Fibroblast of lung (primary cell): ENCODE measurements at regions not wholly inside any gene's neighbourhood (a gene's known extent, or its start where the extent isn't known, plus 50 kb on each side); places are given as distances from the start of the nearest gene placed in this dataset.
A peak's percentile ranks its signal among the peaks of the same experiment; 100 is the strongest.

Source experiments
- DNase-seq, 2 donors: peaks; one replicate each; pipeline versions ENCODE4 v3.0.0 to v3.0.0-alpha.2; 2010; ENCODE audit warnings: low read depth in 2 of 2
- H2AFZ ChIP-seq: 2 replicates; pipeline ENCODE4 v1.5.1; 2012; ENCODE audit warnings: low read length, control low read depth, inconsistent platforms
- H3K27ac ChIP-seq: 2 replicates; pipeline ENCODE4 v1.5.1; 2011; ENCODE audit warnings: low read length, control low read depth; ENCODE audit not compliant: insufficient read depth
- H3K27me3 ChIP-seq: 2 replicates; pipeline ENCODE4 v1.5.1; 2011; ENCODE audit warnings: mild to moderate bottlenecking, low read length; ENCODE audit not compliant: control insufficient read depth, insufficient read depth
- H3K36me3 ChIP-seq: 2 replicates; pipeline ENCODE4 v1.5.1; 2011; ENCODE audit warnings: low read length; ENCODE audit not compliant: control insufficient read depth, insufficient read depth
- H3K4me1 ChIP-seq: 2 replicates; pipeline ENCODE4 v1.5.1; 2011; ENCODE audit warnings: low read length; ENCODE audit not compliant: control insufficient read depth, insufficient read depth; ENCODE audit errors: extremely low read depth
- H3K4me2 ChIP-seq: 2 replicates; pipeline ENCODE4 v1.5.1; 2011; ENCODE audit warnings: low read length, control low read depth; ENCODE audit not compliant: insufficient read depth; ENCODE audit errors: extremely low read depth
- H3K4me3 ChIP-seq, 4 experiments: fragments of 200-600 bp in 1 of 4; sonication (generic) in 1 of 4; replicated peaks in 1 of 4; 2 replicates each; pipeline ENCODE4 v1.5.1; 2011 to 2016; ENCODE audit warnings: low read length in 4 of 4, low read depth in 3 of 4, mild to moderate bottlenecking in 3 of 4, control low read depth in 2 of 4, inconsistent platforms in 1 of 4, mixed read lengths in 1 of 4; ENCODE audit not compliant: insufficient read depth in 1 of 4; ENCODE audit errors: control extremely low read depth in 1 of 4
- H3K79me2 ChIP-seq: 2 replicates; pipeline ENCODE4 v1.5.1; 2012; ENCODE audit warnings: mild to moderate bottlenecking, low read length, inconsistent platforms; ENCODE audit not compliant: control insufficient read depth, insufficient read depth
- H3K9ac ChIP-seq: 2 replicates; pipeline ENCODE4 v1.5.1; 2011; ENCODE audit warnings: mild to moderate bottlenecking, low read length, control low read depth; ENCODE audit not compliant: insufficient read depth
- H3K9me3 ChIP-seq: 2 replicates; pipeline ENCODE4 v1.5.1; 2012; ENCODE audit warnings: low read depth, low read length; ENCODE audit not compliant: control insufficient read depth, insufficient read depth
- H4K20me1 ChIP-seq: 2 replicates; pipeline ENCODE4 v1.5.1; 2011; ENCODE audit warnings: low read length; ENCODE audit not compliant: control insufficient read depth, insufficient read depth; ENCODE audit errors: extremely low read depth
- EZH2 ChIP-seq: IDR thresholded peaks from 2 replicates; pipeline ENCODE4 v1.5.1; 2012; ENCODE audit warnings: low read length, control low read depth, mild to moderate bottlenecking; ENCODE audit errors: missing control alignments
- TF ChIP-seq, protein P1 (sequence below), 2 donors: IDR thresholded peaks in 1 of 2; conservative IDR thresholded peaks in 1 of 2; 1 replicate in 1 of 2; 2 replicates in 1 of 2; pipeline ENCODE4 v1.5.1; 2011 to 2012; ENCODE audit warnings: low read length in 2 of 2, control low read depth in 1 of 2, inconsistent platforms in 1 of 2, low read depth in 1 of 2, mild to moderate bottlenecking in 1 of 2

DNA sequence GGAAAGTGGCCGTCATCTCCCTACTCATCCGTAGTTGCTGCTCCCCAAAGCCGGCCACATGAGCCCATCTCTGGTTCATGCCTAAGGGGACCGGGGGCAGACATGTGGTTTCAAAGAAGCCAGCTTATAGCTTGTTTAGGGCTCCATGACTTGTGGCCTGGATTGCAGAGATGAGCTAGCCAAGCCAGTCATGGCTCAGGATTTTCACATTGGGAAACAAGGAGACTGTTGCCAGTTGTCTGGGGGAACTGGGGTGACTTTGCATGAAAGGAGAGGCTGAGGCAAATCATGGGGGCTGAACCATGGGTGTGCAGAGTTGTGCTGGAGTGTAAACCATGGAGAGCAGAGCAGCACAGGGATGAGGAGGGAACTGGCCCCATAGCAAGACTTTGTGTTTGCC lies 183.0 kb upstream of the APCDD1 start:
- no peak overlapping the region for H3K4me2 ChIP-seq
- peak in 1 of 2 donors; percentile 28 for DNase-seq
- no peaks in the 10 kb centered on the region for H3K27me3 ChIP-seq
- no peak overlapping the region for H3K4me3 ChIP-seq
- no peak for TF ChIP-seq EZH2
- TF ChIP-seq, protein P1, sequence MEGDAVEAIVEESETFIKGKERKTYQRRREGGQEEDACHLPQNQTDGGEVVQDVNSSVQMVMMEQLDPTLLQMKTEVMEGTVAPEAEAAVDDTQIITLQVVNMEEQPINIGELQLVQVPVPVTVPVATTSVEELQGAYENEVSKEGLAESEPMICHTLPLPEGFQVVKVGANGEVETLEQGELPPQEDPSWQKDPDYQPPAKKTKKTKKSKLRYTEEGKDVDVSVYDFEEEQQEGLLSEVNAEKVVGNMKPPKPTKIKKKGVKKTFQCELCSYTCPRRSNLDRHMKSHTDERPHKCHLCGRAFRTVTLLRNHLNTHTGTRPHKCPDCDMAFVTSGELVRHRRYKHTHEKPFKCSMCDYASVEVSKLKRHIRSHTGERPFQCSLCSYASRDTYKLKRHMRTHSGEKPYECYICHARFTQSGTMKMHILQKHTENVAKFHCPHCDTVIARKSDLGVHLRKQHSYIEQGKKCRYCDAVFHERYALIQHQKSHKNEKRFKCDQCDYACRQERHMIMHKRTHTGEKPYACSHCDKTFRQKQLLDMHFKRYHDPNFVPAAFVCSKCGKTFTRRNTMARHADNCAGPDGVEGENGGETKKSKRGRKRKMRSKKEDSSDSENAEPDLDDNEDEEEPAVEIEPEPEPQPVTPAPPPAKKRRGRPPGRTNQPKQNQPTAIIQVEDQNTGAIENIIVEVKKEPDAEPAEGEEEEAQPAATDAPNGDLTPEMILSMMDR (conservative IDR thresholded peaks at IDR 0.05 in 1 of 2, IDR thresholded peaks at IDR 0.05 in 1 of 2; ENCODE audit: low read depth in 1 of 2, low read length in 2 of 2): no peak
- no peaks in the 10 kb centered on the region for H3K9me3 ChIP-seq
- H3K9ac ChIP-seq: no peak overlapping the region
- no peak overlapping the region for H3K27ac ChIP-seq
- no peak overlapping the region for H2AFZ ChIP-seq
- H3K79me2 ChIP-seq: no peaks in the 10 kb centered on the region
- H3K4me1 ChIP-seq: no peaks in the 10 kb centered on the region
- no peaks in the 10 kb centered on the region for H3K36me3 ChIP-seq
- no peaks in the 10 kb centered on the region for H4K20me1 ChIP-seq

DNA sequence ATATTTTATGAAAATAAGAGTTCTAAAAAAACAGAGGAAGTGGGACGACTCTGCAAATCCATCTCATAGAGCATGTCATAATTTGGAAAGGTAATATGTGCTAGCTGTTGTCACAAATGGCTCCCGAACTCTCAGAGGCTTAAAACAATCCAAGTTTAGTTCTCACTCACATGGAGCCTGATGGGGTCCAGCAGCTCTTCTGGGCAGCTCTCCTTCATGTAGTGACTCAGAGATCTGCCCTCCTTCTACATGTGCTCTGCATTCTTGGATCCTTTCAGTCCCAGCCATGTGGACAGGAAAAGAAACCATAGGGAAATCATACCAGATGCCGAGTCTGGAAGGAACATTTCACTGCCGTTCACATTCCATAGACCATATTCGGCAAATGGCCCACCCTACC lies 180.1 kb upstream of the APCDD1 start:
- TF ChIP-seq, protein P1 (conservative IDR thresholded peaks at IDR 0.05 in 1 of 2, IDR thresholded peaks at IDR 0.05 in 1 of 2; ENCODE audit: low read depth in 1 of 2, low read length in 2 of 2): no peak
- TF ChIP-seq EZH2: no peak
- H3K79me2 ChIP-seq: no peaks in the 10 kb centered on the region
- H3K36me3 ChIP-seq: no peaks in the 10 kb centered on the region
- no peak overlapping the region for H3K27ac ChIP-seq
- peak in 1 of 2 donors; percentile 22 for DNase-seq
- H3K4me2 ChIP-seq: no peak overlapping the region
- no peaks in the 10 kb centered on the region for H4K20me1 ChIP-seq
- H3K4me1 ChIP-seq: no peaks in the 10 kb centered on the region
- H3K27me3 ChIP-seq: no peaks in the 10 kb centered on the region
- H2AFZ ChIP-seq: no peak overlapping the region
- no peak overlapping the region for H3K4me3 ChIP-seq
- no peak overlapping the region for H3K9ac ChIP-seq
- H3K9me3 ChIP-seq: no peaks in the 10 kb centered on the region

DNA sequence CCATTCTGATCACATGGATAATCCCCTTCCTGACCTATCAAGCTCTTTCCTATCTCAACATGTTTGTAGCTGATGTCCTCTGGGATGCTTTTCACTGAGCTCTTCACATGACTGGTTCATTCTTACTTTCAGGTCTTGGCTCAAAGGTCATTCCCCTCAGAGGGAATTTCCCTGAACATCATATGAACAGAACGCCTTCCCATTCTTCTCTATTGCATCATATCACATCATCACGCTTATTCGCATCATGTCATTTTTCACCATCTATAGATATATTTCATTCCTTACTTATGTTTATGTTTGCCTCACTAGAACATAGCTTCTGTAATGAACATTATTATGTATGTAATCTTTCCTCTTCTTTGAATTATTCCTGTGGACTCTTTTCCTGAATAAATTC lies 178.9 kb upstream of the APCDD1 start:
- H3K4me2 ChIP-seq: no peak overlapping the region
- H3K9me3 ChIP-seq: no peaks in the 10 kb centered on the region
- no peak overlapping the region for H3K9ac ChIP-seq
- no peak for DNase-seq
- H3K36me3 ChIP-seq: no peaks in the 10 kb centered on the region
- H3K4me1 ChIP-seq: no peaks in the 10 kb centered on the region
- no peak overlapping the region for H3K4me3 ChIP-seq
- no peaks in the 10 kb centered on the region for H3K27me3 ChIP-seq
- no peak overlapping the region for H3K27ac ChIP-seq
- no peak overlapping the region for H2AFZ ChIP-seq
- no peaks in the 10 kb centered on the region for H4K20me1 ChIP-seq
- TF ChIP-seq, protein P1 (conservative IDR thresholded peaks at IDR 0.05 in 1 of 2, IDR thresholded peaks at IDR 0.05 in 1 of 2; ENCODE audit: low read depth in 1 of 2, low read length in 2 of 2): no peak
- no peak for TF ChIP-seq EZH2
- H3K79me2 ChIP-seq: no peaks in the 10 kb centered on the region
